Glutamatergic neuron (in vitro differentiated cells): ENCODE measurements at regions not wholly inside any gene's neighbourhood (a gene's known extent, or its start where the extent isn't known, plus 50 kb on each side); places are given as distances from the start of the nearest gene placed in this dataset.

Source experiments
- DNase-seq: peaks from one replicate; pipeline ENCODE4 v3.0.0; 2022
- H3K27ac Mint-ChIP-seq: one replicate; pipeline ENCODE4 v1.8.0; 2020; ENCODE audit warnings: mild to moderate bottlenecking, mixed read lengths, inconsistent platforms; ENCODE audit not compliant: unreplicated experiment
- H3K27me3 Mint-ChIP-seq: one replicate; pipeline ENCODE4 v1.8.0; 2020; ENCODE audit warnings: mild to moderate bottlenecking, moderate library complexity, mixed read lengths, inconsistent platforms; ENCODE audit not compliant: unreplicated experiment
- H3K36me3 Mint-ChIP-seq: one replicate; pipeline ENCODE4 v1.8.0; 2020; ENCODE audit warnings: mild to moderate bottlenecking, mixed read lengths, inconsistent platforms; ENCODE audit not compliant: unreplicated experiment
- H3K4me1 Mint-ChIP-seq: one replicate; pipeline ENCODE4 v1.8.0; 2020; ENCODE audit warnings: mild to moderate bottlenecking, low read depth, mixed read lengths, inconsistent platforms; ENCODE audit not compliant: unreplicated experiment
- H3K4me3 Mint-ChIP-seq: one replicate; pipeline ENCODE4 v1.8.0; 2020; ENCODE audit warnings: mild to moderate bottlenecking, mixed read lengths, inconsistent platforms; ENCODE audit not compliant: unreplicated experiment
- H3K9me3 Mint-ChIP-seq: one replicate; pipeline ENCODE4 v1.8.0; 2020; ENCODE audit warnings: mild to moderate bottlenecking, moderate library complexity, mixed read lengths, inconsistent platforms; ENCODE audit not compliant: unreplicated experiment
- CTCF ChIP-seq: fragments of 200-600 bp; sonication (generic); IDR thresholded peaks from one replicate; pipeline ENCODE4 v1.5.0; 2021; ENCODE audit not compliant: partially characterized antibody, unreplicated experiment

GRCh38 chr2:355773-356172 is 67.9 kb upstream of the ALKAL2 start:
- no peak for TF ChIP-seq CTCF
- H3K4me1 Mint-ChIP-seq: peaks cover 22% of the 10 kb centered on the region
- DNase-seq: no peak

DNA sequence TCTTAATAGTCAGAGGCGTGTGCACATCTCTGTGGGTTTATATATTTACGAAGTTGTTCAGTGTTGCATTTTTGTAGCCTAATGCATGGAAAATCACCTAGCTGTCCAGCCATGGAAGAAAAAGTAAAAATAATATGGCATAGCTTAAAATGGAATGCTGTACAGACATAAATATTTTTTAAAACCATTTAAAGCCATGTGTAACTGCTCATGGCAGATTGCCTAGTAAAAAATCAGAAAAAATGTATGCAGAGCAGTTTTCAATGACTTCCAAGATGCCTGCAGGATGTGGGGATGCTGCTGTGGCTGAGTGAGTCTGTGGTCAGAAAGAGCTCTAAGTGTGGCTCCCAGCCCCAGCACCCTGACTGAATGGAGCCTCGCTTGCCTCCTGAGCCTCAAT is 64.8 kb upstream of the ALKAL2 start:
- peaks cover 7% of the 10 kb centered on the region for H3K9me3 Mint-ChIP-seq
- TF ChIP-seq CTCF: no peak
- peaks cover 16% of the 10 kb centered on the region for H3K4me1 Mint-ChIP-seq
- DNase-seq: no peak
- no peaks in the 10 kb centered on the region for H3K36me3 Mint-ChIP-seq
- peaks cover 6% of the 10 kb centered on the region for H3K27me3 Mint-ChIP-seq
- H3K4me3 Mint-ChIP-seq: no peak overlapping the region
- no peak overlapping the region for H3K27ac Mint-ChIP-seq

More at GRCh38 chr2:355773-356172, 67.9 kb upstream of the ALKAL2 start:
- H3K9me3 Mint-ChIP-seq: peaks cover 7% of the 10 kb centered on the region
- peaks cover 9% of the 10 kb centered on the region for H3K27me3 Mint-ChIP-seq
- H3K4me3 Mint-ChIP-seq: no peak overlapping the region
- H3K36me3 Mint-ChIP-seq: peaks cover 8% of the 10 kb centered on the region
- peak overlapping the region; percentile 93 for H3K27ac Mint-ChIP-seq

GRCh38 chr2:349390-349789 is 61.5 kb upstream of the ALKAL2 start:
- no peak overlapping the region for H3K27ac Mint-ChIP-seq
- H3K4me3 Mint-ChIP-seq: no peak overlapping the region
- no peak for TF ChIP-seq CTCF
- no peaks in the 10 kb centered on the region for H3K4me1 Mint-ChIP-seq
- no peaks in the 10 kb centered on the region for H3K36me3 Mint-ChIP-seq
- DNase-seq: no peak
- no peaks in the 10 kb centered on the region for H3K27me3 Mint-ChIP-seq
- no peaks in the 10 kb centered on the region for H3K9me3 Mint-ChIP-seq

- no peak overlapping the region for H3K27ac Mint-ChIP-seq
- no peaks in the 10 kb centered on the region for H3K27me3 Mint-ChIP-seq
- no peaks in the 10 kb centered on the region for H3K36me3 Mint-ChIP-seq
- no peaks in the 10 kb centered on the region for H3K9me3 Mint-ChIP-seq
- no peak overlapping the region for H3K4me3 Mint-ChIP-seq
- no peak for TF ChIP-seq CTCF
- no peaks in the 10 kb centered on the region for H3K4me1 Mint-ChIP-seq
- no peak for DNase-seq
Observed at GRCh38 chr2:348361-348916, 60.5 kb upstream of the ALKAL2 start.

GRCh38 chr2:344811-345210 is 56.9 kb upstream of the ALKAL2 start:
- DNase-seq: no peak
- no peak for TF ChIP-seq CTCF
- H3K4me3 Mint-ChIP-seq: no peak overlapping the region
- H3K36me3 Mint-ChIP-seq: no peaks in the 10 kb centered on the region
- no peaks in the 10 kb centered on the region for H3K27me3 Mint-ChIP-seq
- H3K4me1 Mint-ChIP-seq: no peaks in the 10 kb centered on the region
- no peaks in the 10 kb centered on the region for H3K9me3 Mint-ChIP-seq
- no peak overlapping the region for H3K27ac Mint-ChIP-seq
